ENCODE measurements at regions not wholly inside any gene's neighbourhood (a gene's known extent, or its start where the extent isn't known, plus 50 kb on each side); places are given as distances from the start of the nearest gene placed in this dataset.
"Not testable (repeated sequence)": the region's sequence is repeated elsewhere in the genome, so short reads cannot be mapped to it uniquely, and the experiment has no call there.

GRCh38 chr4:20046931-20047677 lies 204.6 kb upstream of the SLIT2 start:
- DNase-seq = peak; percentile 85

DNA sequence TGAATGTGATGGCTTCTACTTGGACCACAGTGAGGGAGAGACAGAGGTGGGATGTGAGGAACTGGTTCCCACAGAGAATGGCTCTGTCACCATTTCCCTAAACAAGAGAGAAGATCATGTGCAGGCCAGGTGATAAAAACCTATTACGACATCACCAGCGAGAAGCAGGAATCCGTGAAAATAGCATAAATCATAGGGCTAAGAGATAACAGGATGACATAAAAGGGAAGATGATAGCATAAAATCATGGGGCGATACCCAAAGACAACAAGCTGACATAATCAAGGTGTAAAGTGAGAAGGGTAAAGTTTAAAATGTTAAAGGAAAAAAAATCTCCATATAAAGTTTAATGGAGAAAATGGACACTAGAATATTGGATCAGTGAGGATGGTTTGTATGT lies 205.5 kb upstream of the SLIT2 start:
- DNase-seq = no peak

GRCh38 chr4:20044966-20045365 lies 206.7 kb upstream of the SLIT2 start:
- DNase-seq = no peak

GRCh38 chr4:20044502-20044911 lies 207.2 kb upstream of the SLIT2 start:
- DNase-seq = peak; percentile 82

DNA sequence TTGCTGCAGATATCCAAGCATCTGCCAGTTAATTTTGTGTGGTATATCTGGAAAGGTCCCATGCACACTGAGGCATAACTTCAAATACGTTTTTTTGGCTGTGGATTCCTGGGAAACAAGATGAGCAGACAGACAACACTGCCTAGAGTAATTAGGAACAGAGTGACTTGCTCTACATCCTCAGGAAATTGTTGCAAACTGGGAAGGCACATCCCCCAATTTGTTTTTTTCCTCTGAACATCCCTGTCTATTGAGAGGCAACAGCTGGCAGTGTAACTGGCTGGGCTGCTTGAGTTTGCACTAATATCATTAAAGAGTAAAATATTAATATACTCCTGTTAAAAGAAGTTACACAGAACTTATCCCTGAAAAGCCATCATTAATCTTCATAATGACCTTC lies 207.7 kb upstream of the SLIT2 start:
- DNase-seq = peak; percentile 50

DNA sequence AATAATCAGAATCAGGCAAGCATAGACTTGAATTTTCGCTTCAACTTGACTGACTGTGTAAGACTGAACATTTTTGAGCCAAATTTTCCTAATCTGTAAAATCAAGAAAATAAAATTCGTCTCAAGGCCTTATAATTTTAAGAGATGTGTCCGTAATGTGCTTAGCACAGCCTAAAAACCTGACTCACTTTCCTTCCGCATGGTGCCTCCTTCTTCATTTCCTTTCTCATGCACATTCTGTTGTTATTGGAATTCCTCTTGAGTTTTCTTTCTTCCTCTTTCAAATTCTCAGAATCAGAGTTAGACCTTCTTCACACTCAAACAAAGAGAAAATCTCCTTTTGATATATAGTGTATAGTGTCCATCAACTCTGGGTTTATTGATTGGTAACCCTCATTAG lies 208.9 kb upstream of the SLIT2 start:
- no peak for DNase-seq

DNA sequence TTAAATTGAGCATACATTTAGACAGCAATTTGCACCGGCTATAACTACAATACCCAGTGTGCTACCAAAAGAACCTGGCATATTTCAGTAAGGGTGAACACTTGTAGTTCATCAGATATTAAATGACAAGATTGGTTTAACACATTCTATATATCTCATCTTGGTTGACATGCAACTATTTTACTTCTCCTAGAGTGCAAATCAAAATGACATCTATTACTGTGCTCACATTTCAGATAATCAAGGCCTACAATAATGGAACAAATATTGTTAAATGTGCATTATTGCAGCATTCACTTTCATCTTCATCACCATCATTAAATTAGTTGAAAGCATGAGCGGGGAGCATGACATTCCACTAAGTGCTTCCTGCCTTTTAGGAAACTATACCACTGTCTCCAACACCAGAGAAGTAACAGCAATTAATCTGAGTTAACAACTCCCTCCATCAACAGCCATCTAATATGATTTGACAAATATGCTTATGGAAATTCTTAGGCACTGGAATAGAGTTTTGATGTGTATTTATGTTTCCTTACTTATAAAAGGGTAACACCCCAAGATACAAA lies 209.8 kb upstream of the SLIT2 start:
- DNase-seq = no peak

DNA sequence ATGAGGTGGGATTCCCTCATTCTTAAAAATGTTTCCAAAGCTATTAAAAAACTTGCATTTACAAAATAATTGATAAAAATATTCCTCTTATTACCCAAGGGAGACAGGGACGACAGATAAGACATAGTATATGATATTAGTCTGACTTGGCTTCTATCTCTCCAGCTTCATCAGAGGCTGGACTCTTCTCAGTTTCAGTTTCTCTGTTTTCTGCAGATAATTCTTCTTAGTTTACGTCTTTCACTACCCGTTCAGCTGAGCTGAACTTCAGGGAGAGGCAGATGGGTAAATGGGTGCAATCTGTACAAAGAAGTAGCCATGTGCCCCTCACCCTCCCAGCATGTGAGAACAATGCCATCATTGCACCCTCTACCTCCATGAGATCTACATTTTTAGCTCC lies 214.0 kb upstream of the SLIT2 start:
- no peak for DNase-seq

- no peak for DNase-seq
These were observed 221.6 kb upstream of the SLIT2 start for GRCh38 chr4:20030108-20030507.

DNA sequence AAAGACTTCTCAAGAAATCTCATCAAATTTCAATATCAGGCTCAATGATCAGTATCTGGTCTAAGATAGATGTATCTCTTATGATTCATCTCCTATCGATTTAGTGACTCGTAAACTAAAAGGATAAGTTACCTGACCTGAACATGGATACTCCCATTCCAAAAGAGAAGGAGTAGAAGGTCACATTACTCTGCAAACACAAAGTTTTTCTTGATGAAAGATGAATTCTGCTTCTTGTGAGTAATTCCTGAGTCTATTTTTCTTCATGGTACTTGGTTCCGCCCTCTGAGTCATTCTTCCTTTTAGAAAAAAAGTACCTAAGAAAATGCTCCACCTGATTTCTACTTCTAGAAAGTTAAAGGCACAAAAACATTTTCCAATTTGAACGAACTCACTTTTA lies 223.1 kb upstream of the SLIT2 start:
- peak; percentile 29 for DNase-seq

DNA sequence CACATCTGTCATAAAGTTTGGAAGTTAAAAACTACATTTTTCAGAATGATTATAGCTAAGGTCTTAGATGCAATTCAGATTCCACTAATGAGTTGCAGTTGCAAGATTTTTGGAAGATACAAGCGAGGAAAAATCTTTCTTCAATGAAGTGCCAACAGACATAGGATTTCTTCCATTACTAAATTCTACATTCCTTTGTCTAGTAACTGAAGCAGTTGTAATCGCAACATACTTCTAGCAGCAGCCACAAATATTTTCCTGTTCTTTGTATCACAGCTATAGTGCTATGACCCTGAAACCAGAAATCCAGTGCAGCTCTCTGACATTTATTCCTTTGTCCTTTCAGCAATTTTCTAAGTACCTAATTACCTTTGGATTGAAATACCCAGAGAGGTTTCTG lies 225.2 kb upstream of the SLIT2 start:
- peak; percentile 83 for DNase-seq

- no peak for DNase-seq
These were observed 229.2 kb upstream of the SLIT2 start for GRCh38 chr4:20022471-20022870.

DNA sequence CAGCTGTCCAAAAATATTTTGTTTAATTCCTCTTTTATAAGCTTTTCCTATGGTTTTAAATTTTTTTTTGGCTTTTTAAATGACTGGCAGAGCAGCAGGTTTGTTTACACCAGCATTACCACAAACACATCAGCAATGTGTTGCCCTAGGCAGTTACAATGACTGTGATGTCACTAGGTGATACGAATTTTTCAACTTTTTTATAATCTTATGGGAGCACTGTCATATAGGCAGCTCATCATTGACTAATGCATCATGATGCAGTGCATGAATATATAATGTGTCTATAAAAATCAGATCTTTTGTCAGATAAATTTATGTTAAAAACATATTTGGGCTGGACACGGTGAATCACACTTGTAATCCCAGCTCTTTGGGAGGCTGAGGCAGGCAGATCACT lies 231.6 kb upstream of the SLIT2 start:
- DNase-seq = no peak

- DNase-seq = no peak
These were observed 232.2 kb upstream of the SLIT2 start for GRCh38 chr4:20019310-20020015.

- peak; percentile 29 for DNase-seq
These were observed 234.0 kb upstream of the SLIT2 start for GRCh38 chr4:20017777-20018115.

GRCh38 chr4:20017070-20017776 lies 234.5 kb upstream of the SLIT2 start:
- DNase-seq = peak; percentile 97

DNA sequence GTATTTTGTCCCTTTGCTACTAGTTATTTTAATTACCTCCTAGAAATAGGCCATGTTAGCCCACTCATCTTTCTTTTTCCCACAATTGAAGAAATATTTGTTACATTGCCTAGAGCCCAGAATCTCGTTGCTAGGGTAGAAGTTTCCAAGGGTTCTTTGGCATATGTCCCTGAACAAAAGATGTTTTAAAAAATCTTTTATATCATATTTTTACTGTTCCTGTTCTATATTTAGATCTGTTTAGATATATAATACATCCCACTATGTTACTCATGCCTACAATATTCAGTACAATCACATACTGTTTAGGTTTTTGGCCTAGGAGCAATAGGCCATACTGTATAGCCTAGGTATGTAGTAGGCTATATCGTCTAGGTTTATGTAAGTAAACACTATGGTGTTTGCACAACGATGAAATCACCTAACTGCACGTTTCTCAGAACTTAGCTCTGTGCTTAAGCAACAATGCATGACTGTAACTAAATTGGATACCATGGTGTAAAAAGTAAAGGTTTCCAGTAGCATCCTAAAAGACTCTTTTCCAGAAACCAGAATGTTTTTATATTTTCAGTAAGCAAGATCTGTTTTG lies 236.0 kb upstream of the SLIT2 start:
- peak; percentile 45 for DNase-seq

GRCh38 chr4:20003836-20004558 lies 247.7 kb upstream of the SLIT2 start:
- DNase-seq = not testable (repeated sequence)

DNA sequence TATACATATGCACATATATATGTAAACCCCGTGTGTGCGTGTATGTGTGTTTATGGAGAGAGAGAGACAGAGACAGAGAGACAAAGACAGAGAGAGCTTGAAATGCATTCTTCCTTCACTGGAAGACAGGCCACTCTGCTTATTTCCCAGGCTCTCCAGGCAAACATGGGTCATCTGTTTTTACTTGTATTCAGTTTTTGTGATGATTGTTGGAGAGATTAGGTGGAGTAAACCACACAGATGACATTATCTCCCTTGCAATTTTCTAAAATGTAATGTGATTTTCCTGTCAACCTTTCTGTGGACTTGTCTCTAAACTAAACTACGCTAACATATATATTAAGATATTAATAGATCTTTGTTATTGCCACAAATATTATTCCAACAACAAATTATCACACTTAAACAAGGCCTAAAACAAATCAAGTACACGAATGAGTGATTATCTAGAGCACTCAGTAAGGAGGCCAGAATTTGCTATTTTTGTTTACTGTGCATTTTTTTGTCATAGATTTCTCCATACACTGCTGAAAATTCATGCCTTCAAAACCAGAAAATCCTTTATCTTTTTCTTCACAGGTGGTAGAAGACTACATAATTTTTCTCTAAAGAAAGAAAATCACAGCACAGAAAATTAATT lies 251.8 kb upstream of the SLIT2 start:
- no peak for DNase-seq

DNA sequence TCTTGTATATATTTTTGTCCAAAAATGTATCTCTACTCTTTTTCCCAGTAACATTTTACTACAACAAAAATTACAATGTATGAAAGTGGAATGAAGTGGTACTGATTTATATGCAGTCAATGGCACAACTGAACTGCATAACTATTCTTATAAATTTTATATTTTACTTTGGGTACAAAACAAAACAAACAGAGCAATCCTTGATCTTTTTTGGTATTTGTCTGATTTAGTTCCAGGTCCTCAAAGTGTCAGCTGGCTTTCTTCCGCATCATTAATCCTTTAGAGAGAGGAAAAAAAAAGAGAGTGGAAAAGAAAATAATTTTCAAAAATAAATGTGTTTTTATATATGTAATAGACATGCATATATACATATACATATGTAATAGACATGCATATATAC lies 252.4 kb upstream of the SLIT2 start:
- DNase-seq = no peak

DNA sequence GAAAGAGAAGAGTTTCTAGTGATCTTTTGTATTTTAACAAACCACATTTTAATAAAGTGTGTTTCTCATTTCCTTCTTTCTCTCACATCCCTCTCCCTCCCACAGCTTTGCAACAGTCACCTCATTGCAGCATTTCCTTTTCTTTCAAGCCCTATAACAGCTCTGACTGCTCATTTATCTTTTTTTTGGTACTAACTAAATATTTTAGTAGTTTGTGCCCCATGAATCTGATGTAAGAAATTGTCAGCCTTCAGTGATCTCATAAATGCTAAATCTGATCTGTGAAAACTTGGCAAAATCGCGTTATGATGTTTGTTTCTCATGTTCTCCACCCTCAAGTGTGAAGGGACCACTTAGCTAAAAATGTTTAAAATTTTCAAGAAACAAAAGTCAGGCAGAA lies 258.5 kb upstream of the SLIT2 start:
- peak; percentile 81 for DNase-seq

GRCh38 chr4:19992471-19993093 lies 259.1 kb upstream of the SLIT2 start:
- no peak for DNase-seq
